ENCODE measurements at regions not wholly inside any gene's neighbourhood (a gene's known extent, or its start where the extent isn't known, plus 50 kb on each side); places are given as distances from the start of the nearest gene placed in this dataset.

GRCh38 chr5:145245354-145245753 lies 589.8 kb downstream of the PRELID2 start (continued):
- no peak for TF ChIP-seq ZNF354B (CRISPR knock-in tag; IDR thresholded peaks at IDR 0.05)

- no peak overlapping the region for H3K4me2 ChIP-seq (ENCODE audit: insufficient read depth, low read length)
- POLR2A ChIA-PET: no interaction called here
- FAIRE-seq: no peak
Measured at GRCh38 chr5:145244788-145245187, 590.4 kb downstream of the PRELID2 start.

GRCh38 chr5:145244251-145244650 lies 590.9 kb downstream of the PRELID2 start:
- POLR2A ChIA-PET: no interaction called here
- WGBS (ENCODE audit: insufficient coverage, low coverage, missing lambda C conversion rate): 0% methylated on average over 4 of the region's 4 CpGs
- Histone ChIP-seq H3K9me3 (replicated peaks; ENCODE audit: control insufficient read depth, insufficient read depth, low read depth, low read length) (no peaks in the 10 kb centered on the region), H2AFZ (ENCODE audit: low read depth, low read length) (no peak overlapping the region), H3K36me3 (ENCODE audit: control insufficient read depth, insufficient read depth, low read length) (no peaks in the 10 kb centered on the region), H3K4me1 (replicated peaks in 1 of 2; ENCODE audit: control insufficient read depth in 2 of 2, insufficient read depth in 2 of 2, low read length in 2 of 2) (no peaks in the 10 kb centered on the region), H3K27me3 (ENCODE audit: control insufficient read depth in 2 of 2, insufficient read depth in 2 of 2, low read length in 2 of 2) (no peaks in the 10 kb centered on the region), H3K4me3 (no peak overlapping the region), H3K4me2 (ENCODE audit: insufficient read depth, low read length) (no peak overlapping the region), H3K79me2 (ENCODE audit: control insufficient read depth, insufficient read depth, low read length) (no peaks in the 10 kb centered on the region), H3K27ac (ENCODE audit: extremely low read depth, low read depth, low read length) (no peak overlapping the region), H3K9ac (ENCODE audit: insufficient read depth in 1 of 2, low read depth in 2 of 2, low read length in 2 of 2) (no peak overlapping the region), H4K20me1 (replicated peaks; ENCODE audit: control insufficient read depth, insufficient read depth, low read length) (no peaks in the 10 kb centered on the region), H3K9me1 (ENCODE audit: control insufficient read depth, insufficient read depth, low read length) (no peaks in the 10 kb centered on the region)
- DNase-seq (ENCODE audit: extremely low read depth in 1 of 4, low spot score in 3 of 4) (no peak), FAIRE-seq (no peak), ATAC-seq (no peak)
- BruUV-seq (replicated peaks): no TSS peak
- CTCF ChIA-PET (ENCODE audit: low intra/inter-chr PET ratio): no interaction called here
- in situ Hi-C loops (cut with MboI): no loop called here
- intact Hi-C loops (cut with micrococcal nuclease): no loop called here
- TF ChIP-seq ZNF280B (CRISPR knock-in tag; IDR thresholded peaks at IDR 0.05): no peak
- no peak for TF ChIP-seq ZNF133 (CRISPR knock-in tag; IDR thresholded peaks at IDR 0.05)
- TF ChIP-seq BHLHE40 (IDR thresholded peaks at IDR 0.05; ENCODE audit: low read length): no peak
- TF ChIP-seq FOXA3 (CRISPR knock-in tag; conservative IDR thresholded peaks at IDR 0.05 in 1 of 2, IDR thresholded peaks at IDR 0.05 in 1 of 2): no peak
- TF ChIP-seq HDAC3 (IDR thresholded peaks at IDR 0.05; ENCODE audit: borderline replicate concordance, partially characterized antibody): no peak
- TF ChIP-seq PRPF4 (IDR thresholded peaks at IDR 0.05; ENCODE audit: insufficient read depth, low read depth, low read length, poor library complexity, severe bottlenecking): no peak
- no peak for TF ChIP-seq SNRNP70 (optimal IDR thresholded peaks at IDR 0.05; ENCODE audit: low read depth, low read length)
- no peak for TF ChIP-seq ZSCAN32 (CRISPR knock-in tag; IDR thresholded peaks at IDR 0.05)
- no peak for TF ChIP-seq MCM7 (IDR thresholded peaks at IDR 0.05)
- TF ChIP-seq ZNF121 (CRISPR knock-in tag; conservative IDR thresholded peaks at IDR 0.05): no peak
- TF ChIP-seq HMG20B (CRISPR knock-in tag; IDR thresholded peaks at IDR 0.05): no peak
- TF ChIP-seq POLR3G (IDR thresholded peaks at IDR 0.05; ENCODE audit: extremely low read depth, insufficient read length, insufficient replicate concordance): no peak

More at GRCh38 chr5:145244788-145245187, 590.4 kb downstream of the PRELID2 start:
- Histone ChIP-seq H3K4me3 (no peak overlapping the region), H3K36me3 (ENCODE audit: control insufficient read depth, insufficient read depth, low read length) (no peaks in the 10 kb centered on the region), H3K4me1 (replicated peaks in 1 of 2; ENCODE audit: control insufficient read depth in 2 of 2, insufficient read depth in 2 of 2, low read length in 2 of 2) (no peaks in the 10 kb centered on the region), H3K9ac (ENCODE audit: insufficient read depth in 1 of 2, low read depth in 2 of 2, low read length in 2 of 2) (no peak overlapping the region), H3K79me2 (ENCODE audit: control insufficient read depth, insufficient read depth, low read length) (no peaks in the 10 kb centered on the region), H4K20me1 (replicated peaks; ENCODE audit: control insufficient read depth, insufficient read depth, low read length) (no peaks in the 10 kb centered on the region), H3K27ac (ENCODE audit: extremely low read depth, low read depth, low read length) (no peak overlapping the region), H2AFZ (ENCODE audit: low read depth, low read length) (no peak overlapping the region), H3K27me3 (ENCODE audit: control insufficient read depth in 2 of 2, insufficient read depth in 2 of 2, low read length in 2 of 2) (no peaks in the 10 kb centered on the region), H3K9me3 (replicated peaks; ENCODE audit: control insufficient read depth, insufficient read depth, low read depth, low read length) (no peaks in the 10 kb centered on the region), H3K9me1 (ENCODE audit: control insufficient read depth, insufficient read depth, low read length) (no peaks in the 10 kb centered on the region)
- BruUV-seq (replicated peaks): no TSS peak
- CTCF ChIA-PET (ENCODE audit: low intra/inter-chr PET ratio): no interaction called here
- in situ Hi-C loops (cut with MboI) (no loop called here), intact Hi-C loops (cut with micrococcal nuclease) (no loop called here)
- ATAC-seq (no peak), DNase-seq (ENCODE audit: extremely low read depth in 1 of 4, low spot score in 3 of 4) (no peak)
- TF ChIP-seq BRCA1 (IDR thresholded peaks at IDR 0.05) (no peak), BRCA1 (CRISPR knock-in tag; IDR thresholded peaks at IDR 0.05) (no peak), ETS2 (tag; IDR thresholded peaks at IDR 0.05; ENCODE audit: borderline replicate concordance, poor library complexity, severe bottlenecking) (no peak), ZNF696 (CRISPR knock-in tag; conservative IDR thresholded peaks at IDR 0.05) (no peak), GABPB1 (CRISPR knock-in tag; IDR thresholded peaks at IDR 0.05) (no peak), BMI1 (IDR thresholded peaks at IDR 0.05; ENCODE audit: low read length) (no peak), ELF2 (CRISPR knock-in tag; IDR thresholded peaks at IDR 0.05) (no peak), EWSR1 (IDR thresholded peaks at IDR 0.05; ENCODE audit: borderline replicate concordance, low read depth, partially characterized antibody) (no peak), KLF10 (CRISPR knock-in tag; IDR thresholded peaks at IDR 0.05) (no peak), ZNF133 (CRISPR knock-in tag; IDR thresholded peaks at IDR 0.05) (no peak), KLF1 (tag; IDR thresholded peaks at IDR 0.05) (no peak)
- WGBS (ENCODE audit: insufficient coverage, low coverage, missing lambda C conversion rate): 0% methylated on average over 2 of the region's 2 CpGs

Data from K562 (cell line).